ENCODE measurements at regions not wholly inside any gene's neighbourhood (a gene's known extent, or its start where the extent isn't known, plus 50 kb on each side); places are given as distances from the start of the nearest gene placed in this dataset.

DNA sequence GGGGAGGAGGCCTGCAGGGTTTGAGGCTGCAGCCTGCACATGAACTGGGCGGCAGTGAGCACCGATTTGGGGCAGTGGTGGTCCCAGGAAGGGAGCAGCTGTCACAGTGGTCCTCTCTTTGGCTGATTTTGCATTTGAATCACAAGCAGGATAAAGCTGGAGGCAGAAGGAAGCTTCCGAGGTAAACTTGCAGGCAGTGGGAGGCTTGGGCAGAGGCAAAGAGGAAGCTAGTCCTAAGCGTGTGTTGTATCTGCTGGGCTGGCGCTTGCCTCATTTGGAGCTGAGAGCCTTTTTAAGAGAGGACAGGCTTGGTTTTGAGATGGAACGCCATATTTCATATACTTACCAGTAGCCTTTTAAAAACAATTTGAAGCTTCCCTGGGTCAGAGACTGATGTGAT lies 177.2 kb upstream of the PODXL start:
- Mint-ChIP-seq H3K27me3 (ENCODE audit: low read depth) (peaks cover 19% of the 10 kb centered on the region), H3K36me3 (ENCODE audit: low read depth) (no peaks in the 10 kb centered on the region), H3K9me3 (peaks cover 4% of the 10 kb centered on the region), H3K4me3 (no peak overlapping the region), H3K27ac (no peak overlapping the region), H3K4me1 (ENCODE audit: low read depth) (no peaks in the 10 kb centered on the region)
- CTCF ChIA-PET = no interaction called here
- intact Hi-C loops (cut with micrococcal nuclease) = no loop called here
- no peak for DNase-seq

DNA sequence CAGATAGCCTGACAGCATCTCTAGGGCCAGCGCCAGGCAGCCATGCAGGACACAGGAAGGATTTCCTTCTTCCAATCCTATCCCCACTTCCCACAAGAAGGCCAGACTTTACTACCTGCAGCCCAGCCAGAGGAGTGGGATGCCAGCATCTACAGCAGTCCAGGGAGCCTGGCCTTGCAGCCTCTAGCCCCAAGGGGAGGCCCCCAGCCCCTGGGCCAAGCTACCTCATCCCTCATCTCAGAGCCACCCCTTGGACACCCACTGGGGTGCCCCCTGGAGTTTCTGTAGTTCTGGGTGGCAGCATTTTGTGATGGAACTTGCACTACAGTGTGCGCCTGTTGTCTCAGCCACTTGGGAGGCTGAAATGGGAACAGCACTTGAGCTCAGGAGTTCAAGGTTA lies 170.8 kb upstream of the PODXL start:
- Mint-ChIP-seq H3K27me3 (ENCODE audit: low read depth) (peaks cover 4% of the 10 kb centered on the region), H3K4me1 (ENCODE audit: low read depth) (no peaks in the 10 kb centered on the region), H3K9me3 (peaks cover 7% of the 10 kb centered on the region), H3K36me3 (ENCODE audit: low read depth) (no peaks in the 10 kb centered on the region), H3K27ac (no peak overlapping the region), H3K4me3 (no peak overlapping the region)
- no peak for DNase-seq
- CTCF ChIA-PET = no interaction called here
- intact Hi-C loops (cut with micrococcal nuclease) = no loop called here

DNA sequence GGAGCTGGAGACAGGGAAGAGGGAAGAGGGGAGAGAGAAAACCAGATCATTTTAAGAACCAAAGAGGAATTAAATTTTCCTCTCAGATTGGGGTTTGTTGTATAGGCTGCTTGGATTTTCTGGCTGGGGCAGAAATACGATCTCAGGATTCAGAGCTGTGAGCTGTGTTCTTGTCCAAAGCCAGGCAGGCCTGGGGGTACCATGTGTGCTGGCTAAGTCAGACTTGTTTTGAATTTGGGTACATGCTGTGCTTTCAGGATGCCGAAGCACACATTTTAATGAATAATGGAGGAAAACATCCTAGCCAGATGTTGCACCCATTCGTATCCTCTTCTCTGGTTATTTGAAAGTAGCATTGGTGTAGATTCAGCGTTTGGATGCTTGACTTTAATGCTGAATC lies 170.3 kb upstream of the PODXL start:
- Mint-ChIP-seq H3K36me3 (ENCODE audit: low read depth) (no peaks in the 10 kb centered on the region), H3K27ac (no peak overlapping the region), H3K4me1 (ENCODE audit: low read depth) (no peaks in the 10 kb centered on the region), H3K9me3 (peaks cover 7% of the 10 kb centered on the region), H3K4me3 (no peak overlapping the region), H3K27me3 (ENCODE audit: low read depth) (peaks cover 2% of the 10 kb centered on the region)
- intact Hi-C loops (cut with micrococcal nuclease) = no loop called here
- CTCF ChIA-PET = no interaction called here
- DNase-seq = no peak

DNA sequence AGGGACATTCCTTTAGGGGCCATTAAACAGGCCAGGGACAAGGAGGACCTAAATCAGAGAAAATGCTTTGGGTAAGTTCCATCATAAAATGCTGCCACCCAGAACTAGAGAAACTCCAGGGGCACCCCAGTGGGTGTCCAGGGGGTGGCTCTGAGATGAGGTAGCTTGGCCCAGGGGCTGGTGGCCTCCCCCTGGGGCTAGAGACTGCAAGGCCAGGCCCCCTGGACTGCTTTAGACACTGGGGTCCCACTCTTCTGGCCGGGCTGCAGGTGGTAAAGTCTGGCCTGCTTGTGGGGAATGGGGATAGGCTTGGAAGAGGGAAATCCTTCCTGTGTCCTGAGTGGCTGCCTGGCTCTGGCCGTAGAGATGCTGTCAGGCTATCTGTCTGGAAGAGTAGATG lies 169.6 kb upstream of the PODXL start:
- intact Hi-C loops (cut with micrococcal nuclease) = no loop called here
- Mint-ChIP-seq H3K36me3 (ENCODE audit: low read depth) (no peaks in the 10 kb centered on the region), H3K27me3 (ENCODE audit: low read depth) (peaks cover 2% of the 10 kb centered on the region), H3K4me3 (no peak overlapping the region), H3K9me3 (peaks cover 7% of the 10 kb centered on the region), H3K4me1 (ENCODE audit: low read depth) (no peaks in the 10 kb centered on the region), H3K27ac (no peak overlapping the region)
- no peak for DNase-seq
- CTCF ChIA-PET = no interaction called here

DNA sequence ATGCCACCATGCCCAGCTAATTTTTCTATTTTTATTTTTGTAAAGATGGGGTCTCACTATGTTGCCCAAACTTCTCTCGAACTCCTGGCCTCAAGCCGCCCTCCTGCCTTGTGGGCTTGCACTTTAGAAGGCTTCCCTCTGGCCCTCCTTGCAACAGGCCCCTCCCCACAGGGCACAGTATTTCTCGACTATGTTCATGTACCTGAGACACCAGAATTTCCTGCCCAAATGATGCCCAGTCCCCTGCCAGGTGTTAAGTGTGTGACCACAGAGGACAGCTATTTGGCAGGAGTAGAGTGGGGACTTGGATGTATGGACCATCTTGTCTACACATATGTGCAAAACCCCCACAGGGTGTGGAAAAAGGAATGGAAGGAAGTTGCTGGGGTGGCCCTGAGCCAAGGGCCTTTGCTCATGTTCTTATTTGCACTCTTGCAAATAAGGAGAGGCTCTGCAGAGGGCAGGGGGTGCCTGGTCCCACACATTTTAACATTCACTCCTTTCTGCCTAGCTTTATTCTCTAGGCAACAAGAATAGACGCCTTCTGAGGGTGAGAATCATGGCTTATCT lies 168.4 kb upstream of the PODXL start:
- intact Hi-C loops (cut with micrococcal nuclease) = no loop called here
- Mint-ChIP-seq H3K27ac (no peak overlapping the region), H3K9me3 (peaks cover 7% of the 10 kb centered on the region), H3K4me3 (no peak overlapping the region), H3K27me3 (ENCODE audit: low read depth) (peaks cover 2% of the 10 kb centered on the region), H3K36me3 (ENCODE audit: low read depth) (no peaks in the 10 kb centered on the region), H3K4me1 (ENCODE audit: low read depth) (no peaks in the 10 kb centered on the region)
- CTCF ChIA-PET = no interaction called here
- no peak for DNase-seq

DNA sequence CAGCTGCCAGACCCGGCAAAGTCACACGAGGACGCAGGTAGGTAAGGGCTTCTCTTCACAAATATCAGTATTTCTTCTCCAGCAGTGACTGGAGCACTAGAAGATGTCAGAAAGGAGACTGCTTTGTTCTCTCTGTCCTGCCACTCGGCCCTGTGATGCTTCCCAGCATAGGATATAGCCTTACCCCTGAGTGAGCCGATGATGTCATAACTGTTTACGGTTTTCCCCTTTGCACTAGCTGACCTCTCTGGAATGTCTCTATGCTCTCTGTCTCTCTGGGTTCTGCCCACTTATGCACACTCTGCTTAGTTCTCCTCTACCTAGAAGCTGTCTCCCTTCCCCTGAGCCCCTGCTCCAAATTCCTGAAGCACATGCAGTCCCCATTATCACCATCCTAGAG lies 167.5 kb upstream of the PODXL start:
- H3K27ac Mint-ChIP-seq = no peak overlapping the region
- peaks cover 6% of the 10 kb centered on the region for H3K9me3 Mint-ChIP-seq
- no peak overlapping the region for H3K4me3 Mint-ChIP-seq
- intact Hi-C loops (cut with micrococcal nuclease) = no loop called here
- H3K4me1 Mint-ChIP-seq (ENCODE audit: low read depth) = no peaks in the 10 kb centered on the region
- H3K36me3 Mint-ChIP-seq (ENCODE audit: low read depth) = no peaks in the 10 kb centered on the region
- DNase-seq = no peak
- CTCF ChIA-PET = no interaction called here
- H3K27me3 Mint-ChIP-seq (ENCODE audit: low read depth) = peaks cover 6% of the 10 kb centered on the region

DNA sequence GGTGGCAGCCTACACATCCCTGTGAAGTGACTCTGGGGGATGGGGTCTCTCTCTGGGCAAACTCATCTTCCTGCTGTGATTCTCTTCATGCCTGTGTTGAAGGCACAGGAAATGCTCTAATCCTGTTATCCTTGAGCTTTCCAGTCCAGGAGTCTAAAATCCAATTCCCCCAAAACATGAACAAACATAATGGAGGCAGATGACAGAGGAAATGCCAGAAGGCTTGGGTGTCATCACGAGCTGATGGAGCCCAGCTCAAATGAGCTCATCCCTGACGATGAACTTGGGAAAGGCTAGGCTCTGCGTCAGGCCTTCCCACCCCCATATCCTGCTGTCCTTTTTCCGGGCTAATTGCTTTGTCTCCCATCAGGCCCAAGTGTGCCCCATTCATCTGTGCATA lies 165.9 kb upstream of the PODXL start:
- H3K4me1 Mint-ChIP-seq (ENCODE audit: low read depth) = no peaks in the 10 kb centered on the region
- H3K9me3 Mint-ChIP-seq = no peaks in the 10 kb centered on the region
- DNase-seq = no peak
- peaks cover 6% of the 10 kb centered on the region for H3K27me3 Mint-ChIP-seq (ENCODE audit: low read depth)
- CTCF ChIA-PET = no interaction called here
- no peak overlapping the region for H3K27ac Mint-ChIP-seq
- intact Hi-C loops (cut with micrococcal nuclease) = no loop called here
- no peak overlapping the region for H3K4me3 Mint-ChIP-seq
- no peaks in the 10 kb centered on the region for H3K36me3 Mint-ChIP-seq (ENCODE audit: low read depth)

DNA sequence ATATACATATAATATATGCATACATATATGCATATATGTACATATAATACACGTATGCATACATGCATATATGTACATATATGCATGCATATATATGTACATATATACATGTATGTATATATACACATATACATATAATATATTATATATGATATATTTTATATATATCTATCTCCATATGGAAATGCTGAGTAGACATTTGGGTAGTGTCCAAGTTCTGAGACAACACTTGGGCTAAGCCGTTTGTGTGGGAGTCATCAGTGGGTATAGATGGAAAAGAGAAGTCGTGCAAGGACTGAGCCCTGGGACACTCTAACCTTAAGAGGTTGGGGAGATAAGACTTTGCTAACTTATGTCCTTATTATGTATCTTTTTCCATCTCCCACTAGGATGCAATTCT lies 165.2 kb upstream of the PODXL start:
- H3K27me3 Mint-ChIP-seq (ENCODE audit: low read depth) = peaks cover 6% of the 10 kb centered on the region
- H3K9me3 Mint-ChIP-seq = no peaks in the 10 kb centered on the region
- intact Hi-C loops (cut with micrococcal nuclease) = no loop called here
- H3K27ac Mint-ChIP-seq = no peak overlapping the region
- DNase-seq = no peak
- no peaks in the 10 kb centered on the region for H3K4me1 Mint-ChIP-seq (ENCODE audit: low read depth)
- H3K36me3 Mint-ChIP-seq (ENCODE audit: low read depth) = no peaks in the 10 kb centered on the region
- CTCF ChIA-PET = no interaction called here
- H3K4me3 Mint-ChIP-seq = no peak overlapping the region

DNA sequence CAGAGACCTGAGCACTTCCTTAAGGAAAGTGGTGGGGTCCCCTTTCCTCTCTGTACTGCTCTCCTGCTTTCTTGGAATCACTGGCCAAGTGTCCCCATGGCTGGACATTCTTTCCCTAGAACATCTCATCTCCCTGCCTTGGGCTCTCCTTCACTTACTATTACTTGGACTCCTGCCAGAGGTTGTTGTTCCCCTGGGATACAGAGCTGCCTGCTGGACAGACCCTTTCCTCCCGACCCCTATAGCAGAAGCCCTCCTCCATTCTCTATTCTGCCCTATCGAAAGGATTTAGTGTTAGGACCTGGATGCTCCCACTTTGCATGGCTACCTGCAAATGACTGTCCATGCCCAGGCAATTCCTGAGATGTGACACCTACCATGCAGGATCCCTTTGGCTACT lies 164.3 kb upstream of the PODXL start:
- Mint-ChIP-seq H3K36me3 (ENCODE audit: low read depth) (no peaks in the 10 kb centered on the region), H3K27me3 (ENCODE audit: low read depth) (peaks cover 9% of the 10 kb centered on the region), H3K9me3 (no peaks in the 10 kb centered on the region), H3K27ac (no peak overlapping the region), H3K4me1 (ENCODE audit: low read depth) (no peaks in the 10 kb centered on the region), H3K4me3 (no peak overlapping the region)
- intact Hi-C loops (cut with micrococcal nuclease) = no loop called here
- DNase-seq = no peak
- CTCF ChIA-PET = no interaction called here

DNA sequence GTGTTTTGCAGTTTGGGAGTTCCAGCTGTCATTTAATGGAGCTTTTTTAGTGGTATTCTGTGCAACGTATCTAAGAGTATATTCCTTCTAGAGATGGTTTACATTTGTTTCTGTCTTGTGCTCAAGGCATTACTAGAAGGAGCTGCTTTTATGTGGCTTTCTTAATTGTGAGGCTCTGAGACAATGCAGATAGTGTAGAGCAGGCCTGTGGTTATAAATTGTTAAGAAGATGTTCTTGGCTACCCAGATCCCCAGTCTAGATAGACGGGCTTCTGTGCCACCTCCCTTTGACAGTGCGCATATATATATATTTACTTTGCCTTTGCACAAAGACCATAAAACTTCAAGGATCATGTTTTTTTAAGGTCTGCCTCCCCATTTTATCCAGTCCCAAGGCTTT lies 160.8 kb upstream of the PODXL start:
- H3K9me3 Mint-ChIP-seq = no peaks in the 10 kb centered on the region
- intact Hi-C loops (cut with micrococcal nuclease) = no loop called here
- peaks cover 7% of the 10 kb centered on the region for H3K27me3 Mint-ChIP-seq (ENCODE audit: low read depth)
- H3K27ac Mint-ChIP-seq = no peak overlapping the region
- DNase-seq = no peak
- H3K36me3 Mint-ChIP-seq (ENCODE audit: low read depth) = no peaks in the 10 kb centered on the region
- no peak overlapping the region for H3K4me3 Mint-ChIP-seq
- no peaks in the 10 kb centered on the region for H3K4me1 Mint-ChIP-seq (ENCODE audit: low read depth)
- CTCF ChIA-PET = interaction anchor here (0.8 to 1.1 kb wide), 2 partner anchors 9 to 26 kb away, joined by 3 read pairs; no protein-coding TSS in a partner anchor

DNA sequence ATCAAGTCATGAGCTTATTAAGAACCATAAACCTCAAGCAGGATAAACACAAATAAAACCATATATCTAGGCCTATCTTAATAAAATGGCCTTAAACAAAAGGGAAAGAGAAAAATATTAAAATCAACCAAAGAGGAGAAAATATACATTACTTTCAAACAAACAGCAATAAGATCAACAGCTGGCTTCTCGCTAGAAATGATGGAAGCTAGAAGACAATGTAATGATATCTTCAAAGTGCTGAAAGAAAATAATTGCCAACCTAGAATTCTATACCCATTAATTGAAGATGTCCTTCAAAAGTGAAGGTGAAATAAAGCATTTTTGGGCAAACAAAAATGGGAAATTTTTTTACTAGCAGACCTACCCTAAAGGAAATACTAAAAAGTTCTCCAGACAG lies 142.9 kb upstream of the PODXL start:
- Mint-ChIP-seq H3K27me3 (ENCODE audit: low read depth) (peaks cover 2% of the 10 kb centered on the region), H3K36me3 (ENCODE audit: low read depth) (no peaks in the 10 kb centered on the region), H3K9me3 (peaks cover 5% of the 10 kb centered on the region), H3K4me1 (ENCODE audit: low read depth) (no peaks in the 10 kb centered on the region), H3K27ac (no peak overlapping the region), H3K4me3 (no peak overlapping the region)
- DNase-seq = no peak
- CTCF ChIA-PET = interaction anchor here (0.6 to 1.8 kb wide), 2 partner anchors 10 to 201 kb away, joined by 3 to 10 read pairs; no protein-coding TSS in a partner anchor
- intact Hi-C loops (cut with micrococcal nuclease) = loop anchor here (10.0 kb wide), 2 partner anchors 245 to 615 kb away; no protein-coding TSS in a partner anchor

DNA sequence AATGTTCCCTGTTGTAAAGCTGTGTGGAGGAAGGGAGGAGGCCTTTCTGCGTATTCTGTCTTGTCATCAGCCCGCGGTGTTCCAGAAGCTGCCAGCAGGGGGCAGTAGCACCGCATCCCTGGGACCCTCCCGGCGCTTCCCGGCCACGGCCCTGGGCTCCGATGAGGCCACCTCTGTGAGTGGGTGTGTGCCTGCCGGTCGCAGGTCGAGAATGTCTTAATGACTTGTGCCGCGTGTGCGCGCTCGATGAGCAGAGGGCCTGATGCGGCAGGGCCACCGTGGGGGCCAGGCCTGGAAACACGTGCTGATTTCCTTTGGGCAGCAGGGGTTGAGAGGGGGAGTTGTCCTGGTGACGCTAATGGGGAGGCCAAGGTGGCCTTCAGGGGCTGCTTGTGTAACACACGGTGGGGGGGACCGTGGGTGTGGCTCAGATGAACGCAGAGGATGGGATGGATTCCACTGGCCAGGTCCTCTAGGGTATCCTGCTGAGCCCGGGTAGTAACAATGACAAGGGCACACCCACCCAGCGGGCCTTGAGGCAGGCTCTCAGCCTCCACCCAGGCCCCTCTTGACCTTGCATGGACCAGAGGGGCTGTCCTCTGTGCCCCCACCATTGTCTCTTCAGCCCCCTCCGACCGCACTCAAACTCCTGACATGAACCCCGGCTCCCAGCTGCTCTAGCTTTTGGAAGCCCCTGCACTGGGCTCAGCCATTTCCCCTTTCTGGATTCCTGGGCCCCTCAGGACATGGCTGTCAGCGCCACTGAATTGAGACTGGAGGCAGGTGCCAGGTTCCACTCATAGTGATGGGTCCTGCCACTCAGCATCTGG lies 135.9 kb upstream of the PODXL start:
- H3K4me3 Mint-ChIP-seq = no peak overlapping the region
- H3K27ac Mint-ChIP-seq = no peak overlapping the region
- H3K36me3 Mint-ChIP-seq (ENCODE audit: low read depth) = no peaks in the 10 kb centered on the region
- peak; percentile 68 for DNase-seq
- no peaks in the 10 kb centered on the region for H3K4me1 Mint-ChIP-seq (ENCODE audit: low read depth)
- intact Hi-C loops (cut with micrococcal nuclease) = loop anchor here (10.0 kb wide), 2 partner anchors 252 to 622 kb away; no protein-coding TSS in a partner anchor
- CTCF ChIA-PET = interaction anchor here (0.6 to 1.9 kb wide), 9 partner anchors 9 to 355 kb away, joined by 3 to 13 read pairs (median 5); no protein-coding TSS in a partner anchor
- H3K27me3 Mint-ChIP-seq (ENCODE audit: low read depth) = peaks cover 37% of the 10 kb centered on the region
- no peaks in the 10 kb centered on the region for H3K9me3 Mint-ChIP-seq

Measured in activated naive CD4-positive, alpha-beta T cell treated with anti-CD3 and anti-CD28 coated beads for 36 hours (primary cell).